Subcutaneous abdominal adipose tissue (tissue), 5 donors: ENCODE measurements at regions not wholly inside any gene's neighbourhood (a gene's known extent, or its start where the extent isn't known, plus 50 kb on each side); places are given as distances from the start of the nearest gene placed in this dataset.

Experiments
- H3K27ac ChIP-seq: one replicate; pipeline ENCODE4 v1.7.0; 2013; ENCODE audit warnings: low read depth, mild to moderate bottlenecking, inconsistent platforms, low read length, moderate library complexity
- H3K27me3 ChIP-seq, 5 donors: one replicate each; pipeline ENCODE4 v1.7.0; 2013; ENCODE audit warnings: low read length in 5 of 5, inconsistent platforms in 1 of 5; ENCODE audit not compliant: control insufficient read depth in 5 of 5, insufficient read depth in 4 of 5
- H3K36me3 ChIP-seq, 5 donors: one replicate each; pipeline ENCODE4 v1.7.0; 2013; ENCODE audit warnings: low read length in 5 of 5; ENCODE audit not compliant: control insufficient read depth in 5 of 5, insufficient read depth in 5 of 5
- H3K4me1 ChIP-seq, 5 donors: one replicate each; pipeline ENCODE4 v1.7.0; 2013; ENCODE audit warnings: low read length in 5 of 5, mild to moderate bottlenecking in 3 of 5, moderate library complexity in 1 of 5; ENCODE audit not compliant: control insufficient read depth in 5 of 5, insufficient read depth in 5 of 5
- H3K4me3 ChIP-seq, 5 donors: one replicate each; pipeline ENCODE4 v1.7.0; 2013; ENCODE audit warnings: low read length in 5 of 5, low read depth in 1 of 5
- H3K9ac ChIP-seq, 5 donors: one replicate each; pipeline ENCODE4 v1.7.0; 2013; ENCODE audit warnings: low read length in 5 of 5, mild to moderate bottlenecking in 4 of 5, moderate library complexity in 3 of 5
- H3K9me3 ChIP-seq, 5 donors: one replicate each; pipeline ENCODE4 v1.7.0; 2013; ENCODE audit warnings: low read length in 5 of 5; ENCODE audit not compliant: control insufficient read depth in 5 of 5
- donor health status: healthy.
- donor health status: healthy.
- donor health status: healthy.
- donor health status: healthy.
- donor health status: healthy.

- no peaks in the 10 kb centered on the region for H3K9me3 ChIP-seq
- no peak overlapping the region for H3K4me3 ChIP-seq
- H3K9ac ChIP-seq, result no peak overlapping the region
- H3K27me3 ChIP-seq, result no peaks in the 10 kb centered on the region
- H3K36me3 ChIP-seq, result no peaks in the 10 kb centered on the region
- H3K27ac ChIP-seq, result no peak overlapping the region
- peaks cover 0 to 14% (median 12%) of the 10 kb centered on the region in 5 donors for H3K4me1 ChIP-seq
Observed at GRCh38 chr12:91781114-91781513, 364.5 kb downstream of the BTG1 start.

GRCh38 chr12:91778938-91779400 lies 366.7 kb downstream of the BTG1 start:
- Histone ChIP-seq H3K9me3 (no peaks in the 10 kb centered on the region), H3K36me3 (no peaks in the 10 kb centered on the region), H3K9ac (no peak overlapping the region), H3K4me1 (peaks cover 0 to 21% (median 19%) of the 10 kb centered on the region in 5 donors), H3K4me3 (no peak overlapping the region), H3K27ac (peak overlapping the region; percentile 38), H3K27me3 (no peaks in the 10 kb centered on the region)

- no peak overlapping the region for H3K9ac ChIP-seq
- H3K4me3 ChIP-seq, result no peak overlapping the region
- H3K36me3 ChIP-seq, result no peaks in the 10 kb centered on the region
- H3K27me3 ChIP-seq, result no peaks in the 10 kb centered on the region
- peaks cover 0 to 24% (median 19%) of the 10 kb centered on the region in 5 donors for H3K4me1 ChIP-seq
- H3K27ac ChIP-seq, result peak overlapping the region; percentile 38
- H3K9me3 ChIP-seq, result no peaks in the 10 kb centered on the region
Observed at GRCh38 chr12:91778091-91778832, 367.4 kb downstream of the BTG1 start.

- no peak overlapping the region for H3K4me3 ChIP-seq
- H3K27ac ChIP-seq, result no peak overlapping the region
Observed at GRCh38 chr12:91777268-91777992, 368.2 kb downstream of the BTG1 start.

GRCh38 chr12:91774434-91774921 lies 371.2 kb downstream of the BTG1 start:
- H3K27me3 ChIP-seq, result no peaks in the 10 kb centered on the region
- H3K4me3 ChIP-seq, result peak overlapping the region in 4 of 5 donors; percentile 38 to 59 (median 48)
- peak overlapping the region in 2 of 5 donors; percentile 21 to 38 for H3K9ac ChIP-seq
- H3K27ac ChIP-seq, result no peak overlapping the region
- H3K36me3 ChIP-seq, result no peaks in the 10 kb centered on the region
- no peaks in the 10 kb centered on the region for H3K9me3 ChIP-seq
- H3K4me1 ChIP-seq, result peaks cover 0 to 24% (median 19%) of the 10 kb centered on the region in 5 donors

More at GRCh38 chr12:91777268-91777992, 368.2 kb downstream of the BTG1 start:
- Histone ChIP-seq H3K9me3 (no peaks in the 10 kb centered on the region), H3K36me3 (no peaks in the 10 kb centered on the region), H3K27me3 (no peaks in the 10 kb centered on the region), H3K9ac (no peak overlapping the region), H3K4me1 (peaks cover 0 to 24% (median 19%) of the 10 kb centered on the region in 5 donors)

- Histone ChIP-seq H3K27me3 (no peaks in the 10 kb centered on the region), H3K36me3 (no peaks in the 10 kb centered on the region), H3K9ac (peak overlapping the region in 1 of 5 donors; percentile 21), H3K4me3 (peak overlapping the region in 4 of 5 donors; percentile 38 to 59 (median 48)), H3K27ac (no peak overlapping the region), H3K9me3 (no peaks in the 10 kb centered on the region), H3K4me1 (peaks cover 0 to 20% (median 14%) of the 10 kb centered on the region in 5 donors)
Observed at GRCh38 chr12:91773749-91774429, 371.8 kb downstream of the BTG1 start.

GRCh38 chr12:91772411-91772810 lies 373.2 kb downstream of the BTG1 start:
- Histone ChIP-seq H3K4me3 (no peak overlapping the region), H3K27ac (no peak overlapping the region), H3K27me3 (no peaks in the 10 kb centered on the region), H3K9ac (no peak overlapping the region), H3K4me1 (peaks cover 0 to 12% (median 9%) of the 10 kb centered on the region in 5 donors), H3K9me3 (no peaks in the 10 kb centered on the region), H3K36me3 (no peaks in the 10 kb centered on the region)

- no peaks in the 10 kb centered on the region for H3K27me3 ChIP-seq
- no peak overlapping the region for H3K4me3 ChIP-seq
- H3K4me1 ChIP-seq, result peaks cover 0 to 11% (median 8%) of the 10 kb centered on the region in 5 donors
- H3K27ac ChIP-seq, result no peak overlapping the region
- H3K9ac ChIP-seq, result no peak overlapping the region
- no peaks in the 10 kb centered on the region for H3K36me3 ChIP-seq
- no peaks in the 10 kb centered on the region for H3K9me3 ChIP-seq
Observed at GRCh38 chr12:91769736-91770135, 375.9 kb downstream of the BTG1 start.

GRCh38 chr12:91767237-91767636 lies 378.4 kb downstream of the BTG1 start:
- no peaks in the 10 kb centered on the region for H3K9me3 ChIP-seq
- H3K4me3 ChIP-seq, result no peak overlapping the region

More at GRCh38 chr12:91767237-91767636, 378.4 kb downstream of the BTG1 start:
- Histone ChIP-seq H3K4me1 (no peaks in the 10 kb centered on the region), H3K9ac (no peak overlapping the region), H3K36me3 (no peaks in the 10 kb centered on the region), H3K27me3 (no peaks in the 10 kb centered on the region), H3K27ac (no peak overlapping the region)
